ENCODE measurements at regions not wholly inside any gene's neighbourhood (a gene's known extent, or its start where the extent isn't known, plus 50 kb on each side); places are given as distances from the start of the nearest gene placed in this dataset.

DNA sequence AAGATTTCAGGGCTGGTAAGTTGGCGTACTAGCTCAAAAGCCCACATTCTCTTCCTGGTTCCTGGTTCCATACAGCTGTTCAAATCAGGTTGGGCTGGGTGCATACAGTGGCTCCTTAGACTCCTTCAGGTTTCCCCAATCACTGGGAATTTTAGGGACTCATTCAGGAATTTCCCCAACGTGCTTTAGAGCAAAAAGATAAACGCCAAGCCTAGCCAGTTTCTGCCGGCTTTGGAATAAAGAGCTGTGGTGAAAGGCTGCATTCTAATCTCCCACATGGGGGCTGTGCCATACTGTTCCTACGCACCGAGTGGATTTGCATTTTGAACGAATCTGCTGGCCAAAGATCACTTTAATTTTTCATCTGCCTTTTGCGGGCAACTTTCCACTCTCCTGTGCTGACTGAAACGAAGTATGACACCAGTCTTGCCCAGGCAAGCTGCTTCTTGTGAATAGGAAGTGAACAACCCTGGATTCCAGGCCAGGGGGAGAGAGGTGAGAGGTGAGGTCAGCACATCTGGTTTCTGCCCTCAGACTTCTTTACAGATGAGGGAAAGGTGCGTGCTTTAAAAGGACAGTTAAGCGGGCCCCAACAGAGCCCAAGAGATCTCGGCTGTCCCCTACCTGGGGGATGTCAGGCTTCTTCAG, 184.2 kb upstream of the PDZRN3 start:
- DNase-seq (ENCODE audit: low spot score) = no peak

DNA sequence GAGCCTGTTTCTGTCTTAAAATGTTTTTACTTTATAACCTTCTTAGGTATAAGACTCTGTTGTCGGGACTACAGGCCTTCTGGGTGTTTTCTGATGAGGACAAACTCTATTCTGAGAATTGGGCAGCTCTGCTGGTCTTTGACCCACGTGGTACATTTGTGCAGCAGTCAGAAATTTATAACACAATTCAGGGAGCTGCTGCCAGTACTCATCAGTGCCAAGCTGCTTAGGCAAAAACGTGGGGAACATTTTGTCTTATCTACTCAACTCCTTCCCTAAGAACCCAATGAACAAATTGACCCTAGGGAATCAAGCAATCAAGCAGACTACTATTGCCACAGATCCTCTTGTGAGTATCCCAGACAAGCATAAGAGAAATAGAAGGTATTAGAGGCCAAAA, 180.7 kb upstream of the PDZRN3 start:
- no peak for DNase-seq (ENCODE audit: low spot score)

DNA sequence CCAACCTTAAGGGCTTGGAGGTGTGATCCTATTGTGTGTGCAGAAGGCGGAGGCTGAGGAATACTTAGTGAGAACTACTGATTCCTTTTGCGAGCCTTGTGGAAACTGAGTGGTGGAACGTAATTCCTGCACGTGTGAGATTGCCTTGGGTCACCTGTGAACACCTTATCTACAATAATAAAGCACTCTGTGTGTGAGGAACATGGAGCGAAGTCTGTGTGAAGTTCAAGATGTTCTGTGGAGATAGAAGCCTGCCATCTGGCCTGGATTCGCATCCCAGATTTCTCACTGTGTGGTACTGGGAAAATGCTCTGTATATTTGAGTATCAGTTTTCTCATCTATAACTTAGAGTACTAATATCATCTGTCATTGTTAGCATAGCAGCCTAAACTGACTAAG, 179.5 kb upstream of the PDZRN3 start:
- peak; percentile 24 for DNase-seq (ENCODE audit: low spot score)

DNA sequence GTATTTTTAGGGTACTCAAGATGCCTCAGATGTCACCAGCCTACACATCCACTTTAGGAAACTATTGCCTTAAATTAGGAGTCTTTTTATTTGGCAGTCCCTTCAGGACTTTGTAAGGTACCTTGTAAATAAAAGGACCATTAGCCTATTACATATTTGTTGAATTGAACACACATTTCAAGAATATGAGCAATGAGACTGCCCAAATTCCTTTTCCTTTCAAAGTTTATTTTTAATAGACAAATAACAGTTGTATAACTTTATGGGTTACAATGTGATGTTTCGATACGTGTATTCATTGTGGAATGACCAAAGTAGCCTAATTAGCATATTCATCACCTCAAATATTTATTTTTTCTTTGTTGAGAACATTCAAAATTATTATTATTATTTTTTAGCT, 176.7 kb upstream of the PDZRN3 start:
- DNase-seq (ENCODE audit: low spot score) = no peak

DNA sequence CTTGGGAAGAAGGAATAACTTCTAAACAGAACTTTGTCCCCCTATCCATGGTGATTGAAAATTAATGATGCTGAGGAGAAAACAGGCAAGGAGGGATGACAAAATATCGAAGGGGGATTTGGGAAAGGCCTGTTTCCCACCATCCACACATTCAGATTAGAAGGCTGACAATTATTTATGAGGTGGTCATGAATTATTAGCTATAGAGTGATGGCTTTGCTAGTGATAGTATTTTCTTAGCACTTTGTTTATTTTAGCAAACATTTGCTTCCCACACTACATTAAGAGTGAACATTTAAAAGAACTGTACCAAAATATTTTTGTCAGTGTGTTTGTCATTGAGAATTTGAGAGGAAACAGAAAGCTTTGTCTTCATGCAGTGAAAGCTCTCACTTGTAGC, 172.6 kb upstream of the PDZRN3 start:
- no peak for DNase-seq (ENCODE audit: low spot score)

DNA sequence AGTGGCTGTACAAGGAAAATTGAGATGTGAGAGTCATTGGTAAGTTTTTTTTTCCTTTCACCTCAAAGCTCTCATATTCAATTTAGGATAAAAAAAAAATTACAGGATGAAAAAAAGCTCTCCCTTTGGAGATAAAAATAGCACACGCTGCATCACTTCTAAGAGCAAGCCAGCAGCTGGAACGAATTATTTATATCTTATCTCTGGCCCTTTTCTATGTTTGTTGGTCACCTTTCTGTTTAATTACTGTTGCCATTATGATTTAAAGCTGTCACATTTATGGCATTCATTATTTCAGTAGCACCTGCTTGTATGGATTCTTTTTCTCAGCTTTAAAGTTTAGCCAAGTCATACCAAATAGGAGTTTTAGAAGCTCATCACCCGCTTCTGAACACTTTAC, 171.6 kb upstream of the PDZRN3 start:
- DNase-seq (ENCODE audit: low spot score) = no peak

DNA sequence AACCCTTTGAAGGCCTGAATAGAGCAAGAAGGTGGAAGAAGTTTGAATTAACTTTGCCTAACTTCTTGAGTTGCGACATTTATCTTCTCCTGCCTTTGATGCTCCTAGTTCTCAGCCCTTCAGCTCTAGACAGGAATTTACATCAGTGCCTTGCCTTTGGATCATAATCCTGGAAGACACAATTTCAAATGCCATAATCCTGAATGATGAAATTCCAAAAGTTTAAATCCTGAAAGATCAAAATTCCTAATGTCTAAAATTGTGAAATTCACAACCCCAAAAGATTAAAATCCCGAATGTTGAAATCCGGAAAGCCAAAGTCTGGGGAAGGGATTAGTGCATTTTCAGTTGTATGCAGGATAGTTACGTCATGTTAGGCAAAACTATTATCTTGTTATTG, 166.6 kb upstream of the PDZRN3 start:
- no peak for DNase-seq (ENCODE audit: low spot score)

DNA sequence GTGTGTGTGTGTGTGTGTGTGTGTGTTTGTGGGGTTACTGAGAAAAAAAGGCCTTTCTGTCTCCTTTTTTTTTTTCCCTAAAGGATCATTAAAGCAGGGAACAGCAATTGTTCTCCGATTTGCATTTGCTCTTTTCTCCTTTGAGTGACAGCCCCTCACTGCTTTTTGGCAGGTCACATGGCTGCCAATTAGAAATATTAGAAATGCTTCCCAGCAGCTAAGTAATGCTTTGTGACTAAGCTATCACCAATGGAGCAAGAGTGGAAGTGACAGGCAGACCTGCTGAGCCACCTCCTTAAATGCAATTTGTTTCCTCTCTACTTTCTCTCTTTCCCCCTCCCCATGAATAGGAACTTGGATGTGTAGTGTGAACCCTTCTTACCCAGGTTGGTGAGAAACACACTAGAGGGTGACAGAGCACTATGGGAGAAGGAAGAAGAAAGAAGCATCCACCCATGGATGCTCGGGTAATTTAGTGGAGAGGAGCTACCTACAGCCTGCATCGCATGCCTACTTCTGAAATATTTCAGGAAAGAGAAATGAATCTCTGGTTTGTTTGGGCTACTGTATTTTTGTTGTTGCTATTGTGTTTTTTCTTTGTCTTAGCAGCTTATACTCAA, 165.2 kb upstream of the PDZRN3 start:
- no peak for DNase-seq (ENCODE audit: low spot score)

DNA sequence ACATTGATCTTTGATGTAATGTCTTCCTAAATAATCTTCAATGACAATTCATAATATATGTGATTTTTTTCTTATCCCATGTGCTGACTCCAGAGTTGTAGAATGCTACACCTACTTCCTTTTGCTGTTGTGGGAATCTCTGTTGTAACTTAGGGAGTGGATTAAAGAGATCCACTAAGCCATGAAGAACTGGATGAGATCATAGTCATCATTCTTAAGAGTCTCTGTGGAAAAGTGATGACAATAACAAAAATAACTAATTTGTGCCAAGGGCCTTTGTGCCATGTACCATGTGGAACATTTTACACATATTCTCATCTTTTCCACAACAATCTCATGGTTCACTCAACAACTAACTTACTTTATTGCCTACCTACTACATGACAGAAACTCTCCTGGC, 162.9 kb upstream of the PDZRN3 start:
- no peak for DNase-seq (ENCODE audit: low spot score)

DNA sequence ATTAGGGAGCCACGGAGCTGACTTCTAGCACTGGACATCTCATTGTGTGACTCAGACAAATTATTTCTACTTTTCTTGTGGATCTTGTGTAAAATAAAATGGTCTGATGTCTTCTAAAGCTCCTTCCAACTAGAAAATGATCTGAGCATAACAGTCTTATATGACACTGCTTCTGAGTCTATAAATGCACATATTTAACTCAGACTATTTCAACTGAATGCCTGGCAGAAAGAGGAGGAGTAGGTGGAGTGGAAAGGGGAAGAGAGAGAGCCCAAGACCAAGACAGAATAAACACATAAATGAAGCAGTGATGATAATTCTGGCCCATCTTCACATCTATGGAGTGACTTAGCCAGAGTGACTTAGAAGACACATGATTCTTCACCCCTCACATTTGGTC, 162.3 kb upstream of the PDZRN3 start:
- DNase-seq (ENCODE audit: low spot score) = no peak

DNA sequence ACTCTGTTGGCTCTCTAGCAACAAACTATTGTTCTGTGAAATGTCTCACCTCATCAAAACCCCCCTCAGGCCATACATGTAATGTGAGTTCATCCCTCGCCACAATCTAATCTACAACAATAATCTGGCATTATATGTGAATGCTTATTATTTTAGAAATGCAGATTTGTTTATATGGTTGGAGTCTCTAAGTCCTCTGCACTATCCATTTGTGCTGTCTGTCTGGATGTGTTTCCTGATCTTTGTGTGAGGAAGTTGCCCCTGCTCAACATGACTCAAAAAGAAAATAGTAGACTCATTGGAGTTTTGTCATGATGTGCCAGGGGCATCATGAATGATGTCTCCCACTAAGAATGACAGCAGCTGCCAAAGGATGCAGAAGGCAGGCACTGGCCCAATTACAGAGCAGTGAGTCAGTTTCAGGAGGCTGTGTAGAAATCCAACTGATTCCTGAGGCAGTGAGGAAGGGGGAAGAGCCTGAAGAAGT, 161.6 kb upstream of the PDZRN3 start:
- no peak for DNase-seq (ENCODE audit: low spot score)

DNA sequence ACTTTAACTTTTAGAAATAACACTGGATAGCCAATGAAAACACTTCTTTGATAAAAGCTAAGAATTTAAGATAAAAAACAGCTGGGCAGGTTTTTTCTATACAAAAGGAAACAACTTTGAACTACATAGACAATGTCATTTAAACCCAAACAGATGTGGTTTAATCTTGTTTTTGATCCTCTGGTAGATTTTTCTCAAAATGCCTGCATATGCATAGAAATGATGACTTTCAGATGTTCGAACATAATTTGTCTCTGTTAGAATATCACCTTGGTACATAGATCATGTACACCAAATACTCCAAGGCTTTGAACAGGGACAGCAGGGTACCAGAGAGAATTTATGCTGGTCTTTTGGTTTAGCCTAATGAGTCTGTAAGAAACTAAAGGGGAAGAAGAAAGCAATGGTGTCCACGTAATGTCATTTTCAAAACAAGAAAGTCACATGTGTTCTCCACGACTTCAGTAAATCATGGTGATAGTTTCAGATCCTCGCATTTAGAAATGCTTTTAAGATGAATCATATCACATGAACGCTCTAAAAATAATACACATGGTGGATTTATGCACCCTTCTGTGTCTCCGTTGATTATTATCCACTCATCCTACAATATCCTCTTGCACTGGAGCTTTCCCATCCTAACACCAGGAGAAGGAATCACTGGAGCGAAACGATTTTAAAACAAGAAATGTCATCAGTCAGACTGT, 160.1 kb upstream of the PDZRN3 start:
- DNase-seq (ENCODE audit: low spot score) = no peak

DNA sequence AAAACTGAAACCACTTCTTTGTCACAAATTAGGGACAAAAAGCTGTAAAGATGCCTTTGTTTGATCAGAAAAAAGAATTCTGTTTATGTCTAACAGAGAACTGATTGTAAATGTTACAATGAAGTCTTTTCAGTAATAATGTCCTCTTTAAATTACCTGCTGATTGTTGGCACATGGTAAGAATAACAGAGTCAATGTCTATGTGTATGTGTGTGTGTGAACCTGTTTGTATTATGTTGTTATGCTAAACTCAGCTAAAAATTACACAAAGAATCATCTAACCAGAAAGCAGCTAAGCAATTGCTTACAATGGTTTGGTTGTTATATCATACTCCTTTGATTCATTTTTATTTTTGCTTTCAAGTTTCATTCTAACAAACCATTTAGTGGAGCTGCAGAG, 159.1 kb upstream of the PDZRN3 start:
- no peak for DNase-seq (ENCODE audit: low spot score)

DNA sequence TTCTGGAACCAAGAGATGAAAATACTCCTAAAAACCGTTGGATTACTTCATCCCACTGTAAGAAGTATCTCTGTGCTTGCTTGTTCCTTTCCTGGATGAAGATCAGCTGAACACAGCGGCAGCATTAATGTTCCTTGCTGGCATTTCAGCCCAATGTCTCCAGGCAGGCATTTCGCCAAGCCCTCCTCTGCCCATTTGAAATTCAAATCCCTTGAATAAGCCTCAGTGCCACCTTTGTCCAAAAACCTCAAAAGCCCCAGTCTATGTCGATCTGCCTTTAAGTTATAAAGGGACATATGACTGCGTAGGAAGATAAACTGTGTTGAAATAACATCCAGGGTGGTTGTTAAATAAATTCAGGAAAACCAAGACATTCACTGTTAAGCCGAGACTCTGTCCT, 156.8 kb upstream of the PDZRN3 start:
- DNase-seq (ENCODE audit: low spot score) = no peak

DNA sequence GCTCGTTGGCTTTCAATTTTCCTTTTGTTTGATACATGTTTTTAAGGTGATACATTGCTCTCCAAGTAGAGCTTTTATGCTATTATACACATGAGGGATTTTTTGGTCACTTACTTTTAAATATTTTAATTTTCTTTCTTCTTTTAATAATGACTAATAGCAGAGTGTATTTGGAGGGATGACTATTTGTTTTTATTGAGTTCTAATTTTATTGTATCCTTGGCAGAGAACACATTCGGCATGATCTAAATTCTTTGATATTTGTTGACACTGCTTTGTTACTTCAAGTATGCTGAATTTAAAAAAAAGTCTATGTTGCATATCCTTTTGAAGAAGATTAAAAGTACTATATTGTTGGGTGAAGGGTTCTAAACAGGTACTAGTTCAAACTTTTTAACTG, 149.9 kb upstream of the PDZRN3 start:
- no peak for DNase-seq (ENCODE audit: low spot score)

DNA sequence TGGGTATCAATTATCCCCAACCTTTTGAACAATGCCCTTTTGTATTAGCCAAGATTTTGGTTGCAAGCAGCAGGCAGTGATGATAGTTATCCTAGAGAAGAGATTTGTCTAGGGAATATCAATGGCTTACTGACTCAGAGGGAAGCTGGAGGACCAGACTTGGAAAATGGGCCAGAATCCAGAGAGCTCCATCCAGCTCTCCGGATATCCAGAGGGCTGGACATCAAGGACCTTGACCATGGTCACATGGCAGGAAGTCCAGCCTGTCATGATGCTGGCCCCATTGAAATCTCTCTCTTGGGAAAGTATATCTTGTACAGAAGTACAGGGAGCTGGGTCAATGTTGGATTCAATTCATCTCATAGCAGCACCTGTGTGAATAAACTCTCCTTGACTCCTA, 148.5 kb upstream of the PDZRN3 start:
- DNase-seq (ENCODE audit: low spot score) = no peak

DNA sequence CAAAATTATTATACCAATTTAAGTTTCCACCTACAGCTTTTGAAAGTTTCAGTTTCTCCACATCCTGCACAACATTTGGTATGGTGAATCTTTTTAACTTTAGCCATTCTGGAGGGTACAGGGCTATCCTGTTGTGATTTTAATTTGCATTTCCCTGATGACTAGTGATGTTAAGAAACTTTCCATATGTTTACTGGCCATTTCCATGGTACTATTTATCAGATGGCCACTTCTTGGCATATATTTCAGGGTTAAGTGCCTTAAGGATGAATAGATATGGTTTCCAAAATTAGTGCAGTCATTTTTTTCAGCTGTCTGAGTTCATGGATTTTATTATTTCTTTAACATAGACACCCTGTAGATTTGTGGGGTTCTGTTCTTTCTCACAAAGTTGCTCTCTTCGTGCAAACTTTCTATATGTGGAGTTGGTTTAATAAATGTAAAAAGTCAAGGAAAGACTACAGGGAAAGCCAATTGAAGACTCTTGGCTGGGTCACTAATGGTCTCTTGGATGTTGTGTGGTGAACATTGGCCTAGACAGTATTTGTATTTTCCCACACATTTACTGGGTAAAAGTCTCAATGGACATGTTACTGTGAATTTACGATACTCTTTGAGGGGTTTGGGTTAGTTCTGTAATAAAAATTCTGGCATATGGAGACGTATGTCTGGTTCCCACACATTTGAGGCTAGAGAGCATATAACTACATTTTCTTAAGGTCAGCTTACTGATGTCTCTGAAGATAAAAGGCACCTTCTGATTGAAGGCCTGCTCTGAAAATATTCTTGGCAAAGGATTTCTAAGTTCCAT, 147.5 kb upstream of the PDZRN3 start:
- no peak for DNase-seq (ENCODE audit: low spot score)

DNA sequence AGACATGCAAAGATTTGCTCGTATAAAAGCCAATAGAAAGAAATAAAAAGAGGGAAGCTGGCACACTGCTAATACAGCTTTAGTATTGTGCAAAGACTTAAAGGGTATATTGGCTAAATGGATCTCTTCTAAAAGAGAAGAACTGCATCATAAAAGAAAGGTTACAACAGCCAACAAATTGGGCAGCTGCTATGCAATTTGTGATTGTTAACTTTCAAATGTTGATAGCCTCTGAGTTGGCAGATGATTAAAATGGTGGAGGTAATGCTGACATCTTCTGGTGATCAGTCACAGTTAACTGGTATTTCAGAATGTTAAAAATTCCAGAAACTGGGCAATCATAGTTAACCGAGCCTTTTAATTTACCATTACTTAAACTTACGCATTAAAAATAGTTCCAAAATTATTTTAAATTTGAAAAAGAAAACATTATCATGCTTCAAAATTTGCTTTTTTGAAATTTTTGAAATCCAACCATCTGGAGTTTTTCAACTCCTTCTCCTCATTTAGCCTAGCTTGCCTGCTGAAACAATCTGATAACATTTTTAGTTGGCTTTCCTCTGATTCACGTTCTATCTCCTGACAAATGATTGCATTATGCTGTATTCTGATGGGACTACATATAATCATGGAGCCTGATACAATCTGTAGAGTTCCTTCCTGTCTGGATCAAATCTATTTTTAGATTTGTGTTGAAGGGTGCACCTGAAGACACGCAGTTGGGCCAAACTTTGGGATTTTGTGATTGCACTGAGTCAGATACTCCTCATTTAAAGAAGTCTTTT, 144.0 kb upstream of the PDZRN3 start:
- DNase-seq (ENCODE audit: low spot score) = peak; percentile 76

DNA sequence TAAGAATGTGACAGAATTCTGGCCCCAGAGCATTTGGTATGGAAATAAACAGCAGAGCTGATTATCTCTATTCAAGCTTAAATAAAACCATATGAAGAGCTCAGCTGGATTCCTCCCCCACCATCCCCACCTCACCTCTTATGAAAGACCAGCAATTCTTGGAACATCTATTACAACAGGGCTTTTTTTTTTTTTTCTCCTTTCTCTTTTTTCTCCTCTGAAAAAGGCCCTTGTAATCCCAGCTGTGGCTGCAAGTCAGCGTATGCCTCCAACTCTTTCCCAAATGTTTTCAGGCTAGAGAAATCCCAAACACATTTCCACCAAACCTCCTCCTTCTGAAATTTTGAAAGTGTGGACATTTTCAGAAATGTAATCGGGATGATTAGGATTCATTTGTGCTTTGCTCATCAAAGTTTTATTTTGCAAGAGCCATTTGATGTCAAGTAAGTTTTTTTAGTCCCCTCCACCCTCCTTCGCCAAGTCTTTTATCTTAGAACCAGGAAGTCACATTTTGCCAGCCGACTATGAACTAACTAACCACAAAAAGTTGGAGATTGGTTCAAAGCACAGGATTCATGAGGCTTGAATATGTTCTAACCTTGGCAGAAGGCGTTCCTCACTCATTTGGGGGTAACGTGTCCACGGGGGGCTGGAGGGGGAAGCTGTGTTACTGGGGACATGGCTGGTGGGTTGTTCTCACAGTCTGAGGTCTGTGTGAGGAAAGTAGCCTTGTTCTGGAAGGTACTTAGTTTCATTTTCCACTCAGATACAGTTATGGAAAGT, 142.0 kb upstream of the PDZRN3 start:
- no peak for DNase-seq (ENCODE audit: low spot score)

DNA sequence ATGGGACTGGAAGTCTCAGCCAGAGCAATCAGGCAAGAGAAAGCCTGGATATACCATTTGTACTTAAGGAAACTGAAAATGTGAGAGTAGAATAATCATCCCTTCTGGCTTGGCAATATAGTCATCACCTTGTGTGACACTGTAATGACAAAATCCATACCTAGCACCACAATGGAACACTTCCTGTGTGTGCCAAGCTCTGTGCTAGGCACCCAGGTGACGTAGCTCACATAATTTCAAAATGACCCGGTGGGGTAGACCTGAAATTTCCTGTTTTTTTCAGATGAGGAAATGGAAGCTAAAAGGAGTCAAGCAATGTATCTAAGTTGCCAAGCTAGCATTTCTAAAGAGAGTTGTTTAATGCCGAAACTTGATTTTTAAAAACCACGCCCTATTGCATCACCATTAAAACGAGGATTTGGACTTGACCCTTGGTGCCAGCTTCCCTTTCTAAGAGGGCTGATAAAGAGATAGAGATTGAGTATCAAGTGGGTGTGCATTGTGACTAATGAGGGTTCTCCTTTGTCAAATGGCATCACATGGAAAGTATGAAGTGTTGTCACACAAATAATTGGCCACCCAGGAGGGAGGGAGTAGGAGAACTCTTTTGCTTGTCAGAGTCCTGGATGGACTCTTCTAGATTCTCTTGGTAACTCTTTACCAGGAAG, 141.3 kb upstream of the PDZRN3 start:
- no peak for DNase-seq (ENCODE audit: low spot score)
